Right lobe of liver (tissue), 6 donors: ENCODE measurements at regions not wholly inside any gene's neighbourhood (a gene's known extent, or its start where the extent isn't known, plus 50 kb on each side); places are given as distances from the start of the nearest gene placed in this dataset.

Experiments used
- ATAC-seq, 4 donors: fragments of 200-7000 bp; cut with Tn5 transposase; one replicate each; pipeline ENCODE4 v1.9.1; 2020; ENCODE audit warnings: mild to moderate bottlenecking in 4 of 4, moderate library complexity in 4 of 4
- DNase-seq, 3 donors: peaks; one replicate each; pipeline ENCODE4 v3.0.0-alpha.2; 2020
- H3K27ac ChIP-seq, 3 donors: fragments of 200-600 bp; one replicate each; pipeline ENCODE4 v1.8.0; 2022
- H3K27me3 ChIP-seq, 2 donors: fragments of 200-600 bp; one replicate each; pipeline ENCODE4 v1.8.0; 2022
- H3K36me3 ChIP-seq, 4 donors: fragments of 200-600 bp; sonication (generic) in 1 of 4; one replicate each; pipeline versions ENCODE4 v1.5.1 to v1.8.0; 2017 to 2022; ENCODE audit warnings: control low read depth in 1 of 4
- H3K4me1 ChIP-seq, 4 donors: fragments of 200-600 bp; sonication (generic) in 1 of 4; one replicate each; pipeline versions ENCODE4 v1.5.1 to v1.8.0; 2017 to 2022; ENCODE audit warnings: control low read depth in 1 of 4
- H3K4me3 ChIP-seq, 3 donors: fragments of 200-600 bp; one replicate each; pipeline ENCODE4 v1.8.0; 2022
- H3K9me3 ChIP-seq, 4 donors: fragments of 200-600 bp; sonication (generic) in 1 of 4; one replicate each; pipeline versions ENCODE4 v1.5.1 to v1.8.0; 2017 to 2022; ENCODE audit warnings: control low read depth in 1 of 4
- POLR2A ChIP-seq: fragments of 450-650 bp; IDR thresholded peaks from one replicate; pipeline ENCODE4 v1.6.1; 2017; ENCODE audit warnings: antibody characterized with exemption, mild to moderate bottlenecking
- WGBS: methylation state at CpG from one replicate; pipeline ENCODE4 v1.1.6; 2018; ENCODE audit warnings: low coverage, low lambda C conversion rate; ENCODE audit not compliant: insufficient coverage; ENCODE audit errors: missing lambda C conversion rate; 5-methylcytosine and 5-hydroxymethylcytosine counted together
- intact Hi-C, 2 donors: fragments of 100-400 bp; cut with DNase I; formaldehyde crosslinking; loops; one replicate each; pipeline versions ENCODE4 v1.11.2 to v1.14.1; 2022
- TF ChIP-seq, protein P1 (sequence below), 4 donors: fragments of 200-600 bp in 3 of 4; fragments of 450-650 bp in 1 of 4; IDR thresholded peaks; one replicate each; pipeline versions ENCODE4 v1.5.1 to v1.8.0; 2016 to 2022; ENCODE audit warnings: antibody characterized with exemption in 4 of 4, mild to moderate bottlenecking in 2 of 4
- donor health status: DM: no; HTN: yes; CAD: no.
- donor health status: DM: no; HTN: no; CAD: no.
- donor health status: DM: no; HTN: no; CAD: no.
- donor health status: DM: no; HTN: yes; CAD: no.
- donor health status: DM: no; HTN: yes; CAD: no.

DNA sequence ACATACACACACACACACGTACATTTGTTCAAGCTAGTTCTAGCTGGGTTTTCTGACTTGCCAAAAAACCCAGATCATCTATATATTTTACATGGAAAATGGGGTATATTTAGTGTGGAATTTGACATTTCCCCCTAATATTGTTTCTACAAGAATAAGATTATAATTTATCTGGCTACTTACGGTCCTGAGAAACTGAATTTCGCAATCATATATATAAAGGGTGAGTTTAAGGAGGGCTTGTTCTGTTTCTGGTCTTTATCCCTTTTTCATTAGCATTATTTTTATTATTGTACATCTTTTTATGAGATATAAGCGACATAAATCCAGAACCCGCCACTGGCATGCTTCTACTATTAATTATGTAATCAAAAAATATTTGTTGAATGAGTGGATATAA lies 528.9 kb downstream of the TMX3 start:
- H3K9me3 ChIP-seq, result no peaks in the 10 kb centered on the region
- H3K4me3 ChIP-seq, result no peak overlapping the region
- no peak overlapping the region for H3K27ac ChIP-seq
- TF ChIP-seq, protein P1, sequence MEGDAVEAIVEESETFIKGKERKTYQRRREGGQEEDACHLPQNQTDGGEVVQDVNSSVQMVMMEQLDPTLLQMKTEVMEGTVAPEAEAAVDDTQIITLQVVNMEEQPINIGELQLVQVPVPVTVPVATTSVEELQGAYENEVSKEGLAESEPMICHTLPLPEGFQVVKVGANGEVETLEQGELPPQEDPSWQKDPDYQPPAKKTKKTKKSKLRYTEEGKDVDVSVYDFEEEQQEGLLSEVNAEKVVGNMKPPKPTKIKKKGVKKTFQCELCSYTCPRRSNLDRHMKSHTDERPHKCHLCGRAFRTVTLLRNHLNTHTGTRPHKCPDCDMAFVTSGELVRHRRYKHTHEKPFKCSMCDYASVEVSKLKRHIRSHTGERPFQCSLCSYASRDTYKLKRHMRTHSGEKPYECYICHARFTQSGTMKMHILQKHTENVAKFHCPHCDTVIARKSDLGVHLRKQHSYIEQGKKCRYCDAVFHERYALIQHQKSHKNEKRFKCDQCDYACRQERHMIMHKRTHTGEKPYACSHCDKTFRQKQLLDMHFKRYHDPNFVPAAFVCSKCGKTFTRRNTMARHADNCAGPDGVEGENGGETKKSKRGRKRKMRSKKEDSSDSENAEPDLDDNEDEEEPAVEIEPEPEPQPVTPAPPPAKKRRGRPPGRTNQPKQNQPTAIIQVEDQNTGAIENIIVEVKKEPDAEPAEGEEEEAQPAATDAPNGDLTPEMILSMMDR (IDR thresholded peaks at IDR 0.05), result no peak
- TF ChIP-seq POLR2A, result no peak
- H3K27me3 ChIP-seq, result no peaks in the 10 kb centered on the region
- H3K4me1 ChIP-seq, result no peaks in the 10 kb centered on the region
- intact Hi-C loops, result no loop called here
- 56% methylated on average over 5 of the region's 5 CpGs for WGBS
- DNase-seq, result no peak
- no peaks in the 10 kb centered on the region for H3K36me3 ChIP-seq
- no peak for ATAC-seq

DNA sequence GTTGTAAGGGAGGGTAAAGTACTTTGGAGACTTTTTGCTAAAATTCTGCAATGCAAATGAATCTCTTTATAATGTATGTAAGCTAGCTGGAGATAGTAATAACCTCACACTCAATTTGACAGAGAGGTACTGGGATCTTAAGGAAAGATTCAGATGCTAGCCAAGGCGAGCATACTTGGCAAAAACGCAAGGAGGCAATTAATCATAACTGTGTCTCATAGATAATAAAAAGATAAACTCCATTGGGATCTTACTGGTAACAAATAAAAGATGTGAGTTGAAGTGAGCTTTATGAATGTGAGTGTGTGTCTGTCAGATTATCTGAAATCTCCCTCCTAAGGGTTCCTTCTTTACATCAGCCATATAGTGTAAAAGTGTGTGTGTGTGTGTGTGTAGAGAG lies 533.0 kb downstream of the TMX3 start:
- Histone ChIP-seq H3K4me3 (no peak overlapping the region), H3K27ac (no peak overlapping the region), H3K4me1 (no peaks in the 10 kb centered on the region), H3K36me3 (no peaks in the 10 kb centered on the region), H3K27me3 (no peaks in the 10 kb centered on the region), H3K9me3 (no peaks in the 10 kb centered on the region)
- DNase-seq (no peak), ATAC-seq (no peak)
- intact Hi-C loops, result no loop called here
- TF ChIP-seq, protein P1 (IDR thresholded peaks at IDR 0.05), result no peak
- no peak for TF ChIP-seq POLR2A
- WGBS, result 62% methylated on average over 2 of the region's 2 CpGs

DNA sequence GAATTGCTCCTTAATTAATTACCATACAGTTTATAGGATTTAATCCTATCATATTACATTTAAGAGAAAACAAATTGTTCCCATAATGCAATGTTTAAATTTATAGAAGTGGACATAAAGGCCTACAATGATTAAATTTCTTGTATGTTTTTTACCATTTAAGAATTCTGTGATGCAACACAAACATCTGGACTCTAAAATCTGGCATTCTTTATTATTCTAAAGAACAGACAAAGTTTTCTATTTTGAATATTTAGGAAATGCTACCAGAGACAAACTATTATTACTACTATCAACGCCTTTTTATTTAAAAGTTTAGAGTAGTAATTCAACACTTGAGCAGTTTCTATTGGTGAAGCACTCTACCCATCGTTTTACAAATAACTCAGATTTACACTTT lies 535.1 kb downstream of the TMX3 start:
- DNase-seq (no peak), ATAC-seq (no peak)
- no peaks in the 10 kb centered on the region for H3K4me1 ChIP-seq
- 69% methylated on average over 2 of the region's 2 CpGs for WGBS
- no peaks in the 10 kb centered on the region for H3K9me3 ChIP-seq
- H3K27me3 ChIP-seq, result no peaks in the 10 kb centered on the region
- H3K36me3 ChIP-seq, result no peaks in the 10 kb centered on the region
- H3K27ac ChIP-seq, result no peak overlapping the region
- H3K4me3 ChIP-seq, result no peak overlapping the region
- TF ChIP-seq POLR2A, result no peak
- TF ChIP-seq, protein P1 (IDR thresholded peaks at IDR 0.05), result no peak
- intact Hi-C loops, result no loop called here

DNA sequence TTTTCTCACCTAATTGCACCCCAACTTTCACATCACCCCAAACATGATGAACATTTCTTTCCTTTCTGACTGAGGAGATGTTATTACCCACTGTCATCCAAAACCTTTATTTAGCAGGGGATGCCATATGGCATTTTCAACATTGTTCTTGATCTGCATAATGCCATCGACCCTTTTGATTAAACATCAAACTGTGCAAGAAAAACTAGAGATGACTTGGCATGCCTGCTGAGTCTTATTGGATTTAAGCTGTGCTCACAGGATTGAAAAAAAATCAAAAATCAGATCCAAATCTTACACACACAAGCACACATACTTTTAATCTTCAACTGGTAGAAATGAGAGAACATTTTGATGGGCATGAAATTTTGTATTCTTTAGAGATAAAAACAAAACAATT lies 536.0 kb downstream of the TMX3 start:
- intact Hi-C loops, result no loop called here
- TF ChIP-seq, protein P1 (IDR thresholded peaks at IDR 0.05), result no peak
- no peak for TF ChIP-seq POLR2A
- H3K4me3 ChIP-seq, result no peak overlapping the region
- H3K9me3 ChIP-seq, result no peaks in the 10 kb centered on the region
- ATAC-seq (no peak), DNase-seq (no peak)
- H3K36me3 ChIP-seq, result no peaks in the 10 kb centered on the region
- no peak overlapping the region for H3K27ac ChIP-seq
- H3K4me1 ChIP-seq, result no peaks in the 10 kb centered on the region
- no peaks in the 10 kb centered on the region for H3K27me3 ChIP-seq
- WGBS, result 20% methylated on average over 1 of the region's 1 CpG
